PC-9 (cell line): ENCODE measurements at regions not wholly inside any gene's neighbourhood (a gene's known extent, or its start where the extent isn't known, plus 50 kb on each side); places are given as distances from the start of the nearest gene placed in this dataset.

Source experiments
- CTCF ChIP-seq: fragments of 200-600 bp; sonication (generic); conservative IDR thresholded peaks from 2 replicates; pipeline ENCODE4 v1.6.1; 2017; ENCODE audit warnings: mixed run types, antibody characterized with exemption, mild to moderate bottlenecking, moderate library complexity
- EZH2 ChIP-seq: fragments of 200-600 bp; sonication (generic); IDR thresholded peaks from 2 replicates; pipeline ENCODE4 v1.8.0; 2017; ENCODE audit warnings: antibody characterized with exemption, low read depth

- TF ChIP-seq CTCF (no peak), EZH2 (no peak)
Observed at GRCh38 chr5:89916131-89916530, 493.4 kb downstream of the CETN3 start.
